Stomach (tissue), 8 donors: ENCODE measurements at regions not wholly inside any gene's neighbourhood (a gene's known extent, or its start where the extent isn't known, plus 50 kb on each side); places are given as distances from the start of the nearest gene placed in this dataset.

ENCODE experiments used
- DNase-seq, 2 donors: peaks; one replicate each; pipeline versions ENCODE4 v3.0.0 to v3.0.0-alpha.2; 2013 to 2019
- H3K27ac ChIP-seq, 5 donors: fragments of 200-600 bp in 4 of 5; sonication (generic) in 4 of 5; one replicate each; pipeline ENCODE4 v1.5.1; 2013 to 2019; ENCODE audit warnings: mild to moderate bottlenecking in 1 of 5, moderate library complexity in 1 of 5
- H3K27me3 ChIP-seq, 3 donors: fragments of 200-600 bp; sonication (generic); one replicate each; pipeline ENCODE4 v1.5.1; 2017 to 2019; ENCODE audit warnings: mixed run types in 1 of 3
- H3K36me3 ChIP-seq, 4 donors: fragments of 200-600 bp; sonication (generic); 1 replicate in 3 of 4; 2 replicates in 1 of 4; pipeline ENCODE4 v1.5.1; 2016 to 2019
- H3K4me1 ChIP-seq, 4 donors: fragments of 200-600 bp; sonication (generic); one replicate each; pipeline ENCODE4 v1.5.1; 2016 to 2019
- H3K4me3 ChIP-seq, 4 donors: fragments of 200-600 bp; sonication (generic) in 3 of 4; one replicate each; pipeline ENCODE4 v1.5.1; 2016 to 2019; ENCODE audit warnings: mild to moderate bottlenecking in 1 of 4
- H3K9me3 ChIP-seq, 4 donors: fragments of 200-600 bp; sonication (generic); one replicate each; pipeline ENCODE4 v1.5.1; 2016 to 2019
- EP300 ChIP-seq: sonication (generic); formaldehyde crosslinking; IDR thresholded peaks from one replicate; pipeline ENCODE4 v1.6.1; 2017; ENCODE audit warnings: antibody characterized with exemption
- POLR2A ChIP-seq, 4 donors: fragments of 450-650 bp; IDR thresholded peaks; one replicate each; pipeline ENCODE4 v1.6.1; 2016; ENCODE audit warnings: antibody characterized with exemption in 4 of 4, control low read depth in 2 of 4, mild to moderate bottlenecking in 1 of 4, moderate library complexity in 1 of 4
- POLR2AphosphoS5 ChIP-seq, 3 donors: sonication (generic); formaldehyde crosslinking; IDR thresholded peaks; one replicate each; pipeline ENCODE4 v1.6.1; 2016; ENCODE audit warnings: antibody characterized with exemption in 3 of 3
- WGBS, 5 donors: extraction: QIAGEN DNeasy Blood & Tissue Kit in 3 of 5; methylation state at CpG; one replicate each; pipeline versions ENCODE4 v1.1.5 to v1.1.7; 2013 to 2018; 5-methylcytosine and 5-hydroxymethylcytosine counted together
- intact Hi-C: fragments of 100-400 bp; cut with DNase I; formaldehyde crosslinking; loops from one replicate; pipeline ENCODE4 v1.15.1; 2023; ENCODE audit warnings: low total_unique reads
- TF ChIP-seq, protein P1 (sequence below), 7 experiments: fragments of 450-650 bp in 4 of 7; fragments of 200-600 bp in 3 of 7; sonication (generic) in 3 of 7; IDR thresholded peaks; one replicate each; pipeline ENCODE4 v1.5.1; 2016 to 2019; ENCODE audit warnings: antibody characterized with exemption in 7 of 7, control low read depth in 2 of 7, mild to moderate bottlenecking in 1 of 7
- donor health status: healthy with polysubstance abuse.
- donor health status: Bipolar disorder and iron deficiency.
- donor health status: healthy.

DNA sequence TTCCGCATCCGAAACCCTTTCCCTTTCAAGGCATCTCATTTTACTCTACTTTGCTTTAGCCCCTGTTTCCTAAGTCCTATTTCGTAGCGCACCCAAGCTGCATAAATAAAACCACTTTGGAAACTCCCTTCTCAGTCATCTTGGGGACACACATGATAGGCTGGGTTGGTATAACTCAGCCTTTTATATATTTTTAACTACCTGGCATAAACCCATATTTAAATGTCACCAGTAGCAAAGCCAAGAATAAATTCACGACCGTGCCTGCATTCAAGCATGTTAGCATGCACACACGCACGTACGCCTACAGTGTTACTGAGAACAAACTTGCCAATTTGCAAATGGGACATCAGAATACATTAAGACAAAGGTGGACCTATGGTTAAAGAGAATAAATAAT is 564.7 kb upstream of the PIK3C3 start:
- Histone ChIP-seq H3K9me3 (no peaks in the 10 kb centered on the region), H3K27ac (no peak overlapping the region), H3K27me3 (no peaks in the 10 kb centered on the region), H3K36me3 (no peaks in the 10 kb centered on the region), H3K4me1 (peaks cover 0 to 12% (median 5%) of the 10 kb centered on the region in 4 donors), H3K4me3 (no peak overlapping the region)
- no peak for DNase-seq
- intact Hi-C loops = no loop called here
- 57 to 80% (median 69%) methylated on average over 9 of the region's 9 CpGs for WGBS, 5 donors
- TF ChIP-seq POLR2AphosphoS5 (IDR thresholded peaks at IDR 0.05) = no peak
- TF ChIP-seq, protein P1, sequence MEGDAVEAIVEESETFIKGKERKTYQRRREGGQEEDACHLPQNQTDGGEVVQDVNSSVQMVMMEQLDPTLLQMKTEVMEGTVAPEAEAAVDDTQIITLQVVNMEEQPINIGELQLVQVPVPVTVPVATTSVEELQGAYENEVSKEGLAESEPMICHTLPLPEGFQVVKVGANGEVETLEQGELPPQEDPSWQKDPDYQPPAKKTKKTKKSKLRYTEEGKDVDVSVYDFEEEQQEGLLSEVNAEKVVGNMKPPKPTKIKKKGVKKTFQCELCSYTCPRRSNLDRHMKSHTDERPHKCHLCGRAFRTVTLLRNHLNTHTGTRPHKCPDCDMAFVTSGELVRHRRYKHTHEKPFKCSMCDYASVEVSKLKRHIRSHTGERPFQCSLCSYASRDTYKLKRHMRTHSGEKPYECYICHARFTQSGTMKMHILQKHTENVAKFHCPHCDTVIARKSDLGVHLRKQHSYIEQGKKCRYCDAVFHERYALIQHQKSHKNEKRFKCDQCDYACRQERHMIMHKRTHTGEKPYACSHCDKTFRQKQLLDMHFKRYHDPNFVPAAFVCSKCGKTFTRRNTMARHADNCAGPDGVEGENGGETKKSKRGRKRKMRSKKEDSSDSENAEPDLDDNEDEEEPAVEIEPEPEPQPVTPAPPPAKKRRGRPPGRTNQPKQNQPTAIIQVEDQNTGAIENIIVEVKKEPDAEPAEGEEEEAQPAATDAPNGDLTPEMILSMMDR (IDR thresholded peaks at IDR 0.05) = no peak
- no peak for TF ChIP-seq EP300
- TF ChIP-seq POLR2A (IDR thresholded peaks at IDR 0.05) = no peak

GRCh38 chr18:41378598-41378997 is 576.4 kb upstream of the PIK3C3 start:
- Histone ChIP-seq H3K36me3 (no peaks in the 10 kb centered on the region), H3K9me3 (no peaks in the 10 kb centered on the region), H3K27ac (no peak overlapping the region), H3K4me1 (no peaks in the 10 kb centered on the region), H3K27me3 (no peaks in the 10 kb centered on the region), H3K4me3 (no peak overlapping the region)
- 17 to 27% (median 19%) methylated on average over 5 of the region's 5 CpGs for WGBS, 5 donors
- TF ChIP-seq POLR2AphosphoS5 (IDR thresholded peaks at IDR 0.05) (no peak), EP300 (no peak), POLR2A (IDR thresholded peaks at IDR 0.05) (no peak)
- TF ChIP-seq, protein P1 (IDR thresholded peaks at IDR 0.05) = peak in 2 of 7 experiments; percentile 7 to 18
- peak in 1 of 2 donors; percentile 73 for DNase-seq
- intact Hi-C loops = no loop called here

DNA sequence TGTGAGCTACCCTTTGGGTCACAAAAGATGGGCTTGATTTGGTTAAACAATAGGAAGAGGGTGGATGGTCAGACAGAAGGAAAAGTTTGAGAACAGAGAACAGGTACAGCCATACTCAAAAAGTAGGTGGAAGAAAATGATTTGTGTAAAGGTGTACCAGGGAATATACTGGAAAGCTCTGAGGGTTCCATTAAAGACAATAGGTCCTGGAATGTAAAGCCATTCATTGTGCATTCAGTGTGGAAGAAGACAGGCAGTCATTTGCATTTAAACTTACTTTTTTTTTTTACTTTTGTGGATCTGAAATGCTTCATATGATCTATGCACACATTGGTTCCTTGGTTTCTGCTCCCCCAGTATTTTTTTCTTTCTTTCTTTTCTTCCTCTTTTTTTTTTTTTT is 581.4 kb upstream of the PIK3C3 start:
- intact Hi-C loops = no loop called here
- TF ChIP-seq, protein P1 (IDR thresholded peaks at IDR 0.05) = no peak
- TF ChIP-seq POLR2AphosphoS5 (IDR thresholded peaks at IDR 0.05) (no peak), POLR2A (IDR thresholded peaks at IDR 0.05) (no peak), EP300 (no peak)
- H3K36me3 ChIP-seq = no peaks in the 10 kb centered on the region
- H3K27me3 ChIP-seq = no peaks in the 10 kb centered on the region
- DNase-seq = no peak
- no peaks in the 10 kb centered on the region for H3K9me3 ChIP-seq
- no peak overlapping the region for H3K27ac ChIP-seq
- H3K4me1 ChIP-seq = no peaks in the 10 kb centered on the region
- no peak overlapping the region for H3K4me3 ChIP-seq

DNA sequence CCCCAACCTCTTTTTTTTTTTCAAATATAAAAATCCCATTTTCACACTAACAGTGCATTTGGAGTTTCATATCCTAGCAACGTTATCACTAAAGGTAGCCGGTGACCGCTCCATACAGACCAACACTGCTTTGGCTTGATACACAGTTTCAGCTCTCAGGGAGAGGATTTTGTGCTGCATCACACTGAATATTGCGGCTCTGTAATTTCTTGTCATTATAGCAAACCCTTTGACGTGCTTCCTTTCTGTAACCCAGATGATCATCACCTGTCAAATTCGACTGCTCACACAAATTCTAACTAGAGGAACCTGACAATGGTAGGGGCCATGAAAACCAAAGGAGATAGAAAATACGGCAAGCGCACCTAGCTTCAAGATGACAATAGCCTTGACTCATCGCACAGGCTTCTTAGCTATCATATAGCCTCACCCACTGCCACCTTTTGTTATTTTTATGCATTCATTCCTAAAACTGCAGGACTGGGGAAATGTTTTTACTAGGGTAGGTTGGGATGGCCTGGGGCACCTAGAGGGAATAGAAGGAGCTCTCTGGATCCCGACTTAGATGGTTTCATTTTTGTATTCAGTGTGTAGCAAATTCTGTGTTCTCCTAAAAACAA is 582.9 kb upstream of the PIK3C3 start:
- Histone ChIP-seq H3K9me3 (no peaks in the 10 kb centered on the region), H3K27me3 (no peaks in the 10 kb centered on the region), H3K27ac (no peak overlapping the region), H3K36me3 (no peaks in the 10 kb centered on the region), H3K4me3 (no peak overlapping the region), H3K4me1 (no peaks in the 10 kb centered on the region)
- no peak for TF ChIP-seq POLR2A (IDR thresholded peaks at IDR 0.05)
- no peak for TF ChIP-seq EP300
- no peak for TF ChIP-seq POLR2AphosphoS5 (IDR thresholded peaks at IDR 0.05)
- TF ChIP-seq, protein P1 (IDR thresholded peaks at IDR 0.05) = no peak
- DNase-seq = no peak
- 65 to 78% (median 67%) methylated on average over 10 of the region's 10 CpGs for WGBS, 5 donors
- intact Hi-C loops = no loop called here
